Testis (tissue), 2 donors: ENCODE measurements at regions not wholly inside any gene's neighbourhood (a gene's known extent, or its start where the extent isn't known, plus 50 kb on each side); places are given as distances from the start of the nearest gene placed in this dataset.

Source experiments
- DNase-seq: peaks from one replicate; pipeline ENCODE4 v3.0.0-alpha.2; 2019
- H3K27ac ChIP-seq, 2 donors: fragments of 200-600 bp; sonication (generic); one replicate each; pipeline ENCODE4 v1.5.1; 2019
- H3K27me3 ChIP-seq: fragments of 200-600 bp; sonication (generic); one replicate; pipeline ENCODE4 v1.5.1; 2019
- H3K36me3 ChIP-seq: fragments of 200-600 bp; sonication (generic); one replicate; pipeline ENCODE4 v1.5.1; 2017; ENCODE audit warnings: low read depth; ENCODE audit errors: missing control alignments
- H3K4me1 ChIP-seq: fragments of 200-600 bp; sonication (generic); one replicate; pipeline ENCODE4 v1.5.1; 2019
- H3K4me3 ChIP-seq, 2 donors: fragments of 200-600 bp; sonication (generic); one replicate each; pipeline ENCODE4 v1.5.1; 2017 to 2019
- H3K9me3 ChIP-seq: fragments of 200-600 bp; sonication (generic); one replicate; pipeline ENCODE4 v1.5.1; 2017
- POLR2A ChIP-seq: fragments of 450-650 bp; IDR thresholded peaks from one replicate; pipeline ENCODE4 v1.6.1; 2017; ENCODE audit warnings: antibody characterized with exemption, mild to moderate bottlenecking, moderate library complexity
- WGBS, 2 donors: methylation state at CpG; one replicate each; pipeline ENCODE4 v1.1.5; 2018; 5-methylcytosine and 5-hydroxymethylcytosine counted together
- intact Hi-C: fragments of 100-400 bp; cut with DNase I; formaldehyde crosslinking; loops from one replicate; pipeline ENCODE4 v1.15.1; 2023; ENCODE audit warnings: low total_unique reads
- TF ChIP-seq, protein P1 (sequence below), 3 experiments: fragments of 450-650 bp in 2 of 3; fragments of 200-600 bp in 1 of 3; sonication (generic) in 1 of 3; IDR thresholded peaks; one replicate each; pipeline ENCODE4 v1.5.1; 2016 to 2019; ENCODE audit warnings: antibody characterized with exemption in 3 of 3, mild to moderate bottlenecking in 2 of 3, moderate library complexity in 1 of 3

DNA sequence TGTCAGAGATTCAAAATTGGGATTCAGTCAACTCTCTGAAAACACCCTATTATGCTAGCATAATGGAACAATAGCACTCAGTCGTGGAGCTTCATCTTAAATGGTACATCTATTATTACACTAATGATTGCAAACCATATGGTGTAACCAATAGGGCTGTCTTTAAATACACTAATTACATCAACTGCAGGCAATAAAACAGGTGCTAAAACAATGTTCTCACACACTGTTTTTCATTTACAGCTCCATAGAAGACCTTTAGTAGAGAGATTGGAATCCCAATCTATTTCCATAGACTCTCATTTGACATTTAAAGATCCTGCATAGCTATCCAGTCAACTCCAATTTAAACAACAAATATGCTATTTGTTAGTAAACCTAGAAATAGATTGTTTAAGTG lies 1917.4 kb downstream of the OLFM4 start:
- Histone ChIP-seq H3K27me3 (no peaks in the 10 kb centered on the region), H3K9me3 (no peaks in the 10 kb centered on the region), H3K27ac (no peak overlapping the region), H3K36me3 (no peaks in the 10 kb centered on the region), H3K4me1 (no peaks in the 10 kb centered on the region), H3K4me3 (no peak overlapping the region)
- 41 to 47% methylated on average over 1 of the region's 1 CpG for WGBS, 2 donors
- DNase-seq, result no peak
- intact Hi-C loops, result no loop called here
- no peak for TF ChIP-seq POLR2A
- TF ChIP-seq, protein P1, sequence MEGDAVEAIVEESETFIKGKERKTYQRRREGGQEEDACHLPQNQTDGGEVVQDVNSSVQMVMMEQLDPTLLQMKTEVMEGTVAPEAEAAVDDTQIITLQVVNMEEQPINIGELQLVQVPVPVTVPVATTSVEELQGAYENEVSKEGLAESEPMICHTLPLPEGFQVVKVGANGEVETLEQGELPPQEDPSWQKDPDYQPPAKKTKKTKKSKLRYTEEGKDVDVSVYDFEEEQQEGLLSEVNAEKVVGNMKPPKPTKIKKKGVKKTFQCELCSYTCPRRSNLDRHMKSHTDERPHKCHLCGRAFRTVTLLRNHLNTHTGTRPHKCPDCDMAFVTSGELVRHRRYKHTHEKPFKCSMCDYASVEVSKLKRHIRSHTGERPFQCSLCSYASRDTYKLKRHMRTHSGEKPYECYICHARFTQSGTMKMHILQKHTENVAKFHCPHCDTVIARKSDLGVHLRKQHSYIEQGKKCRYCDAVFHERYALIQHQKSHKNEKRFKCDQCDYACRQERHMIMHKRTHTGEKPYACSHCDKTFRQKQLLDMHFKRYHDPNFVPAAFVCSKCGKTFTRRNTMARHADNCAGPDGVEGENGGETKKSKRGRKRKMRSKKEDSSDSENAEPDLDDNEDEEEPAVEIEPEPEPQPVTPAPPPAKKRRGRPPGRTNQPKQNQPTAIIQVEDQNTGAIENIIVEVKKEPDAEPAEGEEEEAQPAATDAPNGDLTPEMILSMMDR (IDR thresholded peaks at IDR 0.05), result no peak

DNA sequence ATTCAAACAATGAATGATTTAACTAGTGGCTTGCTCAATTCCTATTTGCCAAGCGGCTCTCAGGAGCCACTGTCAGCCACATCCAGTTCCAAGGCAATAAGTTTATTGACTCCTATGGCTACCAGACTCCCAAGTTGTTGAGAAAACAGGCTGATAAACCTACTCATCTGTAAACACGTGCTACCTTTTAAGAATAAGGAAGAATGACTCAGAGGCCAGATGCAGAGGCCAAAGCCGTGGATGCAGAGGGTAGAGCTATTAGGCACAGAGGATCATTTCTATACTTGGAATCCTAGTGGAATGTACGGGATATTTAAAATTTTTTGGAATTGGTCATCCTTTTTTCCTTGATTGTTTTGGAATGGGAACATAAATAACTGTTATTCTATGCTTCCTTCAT lies 1921.1 kb downstream of the OLFM4 start:
- TF ChIP-seq POLR2A, result no peak
- TF ChIP-seq, protein P1 (IDR thresholded peaks at IDR 0.05), result no peak
- WGBS, 2 donors, result 63 to 66% methylated on average over 4 of the region's 4 CpGs
- no peak for DNase-seq
- Histone ChIP-seq H3K4me1 (no peaks in the 10 kb centered on the region), H3K4me3 (no peak overlapping the region), H3K36me3 (no peaks in the 10 kb centered on the region), H3K27me3 (no peaks in the 10 kb centered on the region), H3K27ac (no peak overlapping the region), H3K9me3 (no peaks in the 10 kb centered on the region)
- intact Hi-C loops, result no loop called here

DNA sequence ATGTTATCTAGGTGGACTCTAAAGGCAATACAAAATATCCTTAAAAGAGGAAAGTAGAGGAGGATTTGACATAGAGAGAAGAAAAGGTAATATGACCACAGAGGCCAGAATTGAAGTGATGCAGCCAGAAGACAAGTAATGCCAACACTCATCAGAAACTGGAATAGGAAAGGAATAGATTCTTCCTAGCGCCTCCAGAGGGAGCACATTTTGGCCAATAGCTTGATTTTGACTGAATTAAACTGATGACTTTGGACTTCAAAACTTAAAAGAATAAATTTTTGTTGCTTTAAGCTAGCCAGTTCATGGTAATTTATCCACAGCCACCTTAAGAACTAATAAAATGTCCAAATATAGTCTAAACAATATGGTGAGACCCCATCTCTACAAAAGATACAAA lies 1921.9 kb downstream of the OLFM4 start:
- 88 to 96% methylated on average over 1 of the region's 1 CpG for WGBS, 2 donors
- Histone ChIP-seq H3K36me3 (no peaks in the 10 kb centered on the region), H3K27me3 (no peaks in the 10 kb centered on the region), H3K4me1 (no peaks in the 10 kb centered on the region), H3K9me3 (no peaks in the 10 kb centered on the region), H3K27ac (no peak overlapping the region), H3K4me3 (no peak overlapping the region)
- intact Hi-C loops, result no loop called here
- TF ChIP-seq, protein P1 (IDR thresholded peaks at IDR 0.05), result no peak
- TF ChIP-seq POLR2A, result no peak
- DNase-seq, result no peak

DNA sequence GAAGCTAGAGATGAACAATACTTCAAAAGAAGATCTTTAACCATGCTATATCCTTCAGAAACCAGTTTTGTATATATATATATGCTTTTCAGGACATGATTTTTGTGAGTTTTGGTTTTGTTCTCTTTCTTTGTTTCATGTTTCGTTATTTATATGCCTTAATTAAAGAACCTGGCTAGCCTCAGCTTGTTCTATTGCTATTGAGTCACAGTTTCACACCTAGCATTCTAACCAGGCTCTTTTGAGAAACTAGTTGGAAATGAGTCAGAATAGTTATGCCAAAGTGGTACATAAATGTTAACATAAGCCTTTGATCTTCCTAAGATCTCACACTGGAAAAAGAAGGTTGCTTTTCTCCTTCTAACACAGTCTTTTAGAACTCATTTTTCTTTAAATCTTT lies 1925.2 kb downstream of the OLFM4 start:
- 84 to 95% methylated on average over 1 of the region's 1 CpG for WGBS, 2 donors
- Histone ChIP-seq H3K4me3 (no peak overlapping the region), H3K27ac (no peak overlapping the region), H3K9me3 (no peaks in the 10 kb centered on the region), H3K27me3 (no peaks in the 10 kb centered on the region), H3K4me1 (no peaks in the 10 kb centered on the region), H3K36me3 (no peaks in the 10 kb centered on the region)
- TF ChIP-seq, protein P1 (IDR thresholded peaks at IDR 0.05), result no peak
- TF ChIP-seq POLR2A, result no peak
- intact Hi-C loops, result no loop called here
- no peak for DNase-seq

DNA sequence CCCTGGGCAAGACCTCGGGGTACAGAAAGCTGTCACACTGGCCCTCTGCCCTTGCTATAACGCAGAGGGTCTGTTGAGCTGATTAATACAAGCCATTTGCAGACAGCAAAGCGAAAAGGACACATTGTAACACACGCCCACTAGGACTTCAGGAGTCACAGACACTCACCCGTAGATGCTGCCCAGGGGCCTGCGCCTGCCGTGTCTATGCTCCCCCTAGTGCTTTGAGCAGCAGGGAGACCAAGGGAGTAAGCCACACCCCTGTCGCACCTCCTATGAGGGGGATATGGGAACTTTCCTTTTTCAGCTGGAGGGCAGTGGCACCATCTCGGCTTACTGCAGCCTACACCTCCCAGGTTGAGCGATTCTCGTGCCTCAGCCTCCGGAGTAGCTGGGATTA lies 1930.2 kb downstream of the OLFM4 start:
- DNase-seq, result no peak
- Histone ChIP-seq H3K4me3 (peak overlapping the region in 1 of 2 donors; percentile 20), H3K9me3 (no peaks in the 10 kb centered on the region), H3K36me3 (no peaks in the 10 kb centered on the region), H3K27me3 (no peaks in the 10 kb centered on the region), H3K4me1 (no peaks in the 10 kb centered on the region), H3K27ac (no peak overlapping the region)
- TF ChIP-seq, protein P1 (IDR thresholded peaks at IDR 0.05), result no peak
- no peak for TF ChIP-seq POLR2A
- intact Hi-C loops, result no loop called here
- 70 to 75% methylated on average over 12 of the region's 12 CpGs for WGBS, 2 donors
